HepG2 (cell line): ENCODE measurements at regions not wholly inside any gene's neighbourhood (a gene's known extent, or its start where the extent isn't known, plus 50 kb on each side); places are given as distances from the start of the nearest gene placed in this dataset.

Source experiments
- CTCF ChIP-seq: sonication (generic); formaldehyde crosslinking; IDR thresholded peaks from 2 replicates; pipeline ENCODE4 v1.5.0; 2020; ENCODE audit warnings: mild to moderate bottlenecking, missing genetic modification reagents, moderate library complexity
- POLR2AphosphoS5 ChIP-seq: IDR thresholded peaks from 2 replicates; pipeline ENCODE4 v1.6.1; 2012; ENCODE audit warnings: low read depth, low read length
- RNF2 ChIP-seq: fragments of 450-650 bp; conservative IDR thresholded peaks from 2 replicates; pipeline ENCODE4 v1.6.1; 2016; ENCODE audit warnings: low read depth
- ZNF260 ChIP-seq: sonication (generic); formaldehyde crosslinking; IDR thresholded peaks from 2 replicates; pipeline ENCODE4 v1.4.0; 2020; ENCODE audit warnings: missing genetic modification reagents, low read depth, mild to moderate bottlenecking, borderline replicate concordance

- TF ChIP-seq POLR2AphosphoS5 (no peak), RNF2 (no peak), ZNF260 (no peak), CTCF (CRISPR knock-in tag) (no peak)
Measured at GRCh38 chr6:21827425-21828202, 234.1 kb downstream of the SOX4 start.
